ENCODE measurements at regions not wholly inside any gene's neighbourhood (a gene's known extent, or its start where the extent isn't known, plus 50 kb on each side); places are given as distances from the start of the nearest gene placed in this dataset.

DNA sequence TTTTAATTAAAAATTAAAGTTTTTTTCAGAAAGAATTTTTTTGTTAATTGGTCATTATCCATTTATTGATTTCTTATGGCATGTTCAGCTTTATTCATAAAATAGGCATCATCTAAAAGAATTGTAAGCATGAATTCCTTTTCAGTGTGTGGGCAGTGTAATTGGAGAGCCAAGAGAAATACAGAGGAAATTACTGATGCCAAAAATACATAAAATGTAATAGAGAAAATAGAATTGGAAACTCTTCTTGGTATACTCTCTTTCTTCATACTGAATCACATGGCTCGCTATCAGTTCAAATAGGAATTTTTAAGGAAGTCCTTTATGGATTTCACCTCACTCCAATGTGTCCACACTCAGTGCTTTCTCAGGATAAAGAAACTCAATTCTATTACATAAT, 663.6 kb upstream of the NRXN1 start:
- no peak overlapping the region for H3K4me3 ChIP-seq
- Mint-ChIP-seq H3K4me1 (no peaks in the 10 kb centered on the region), H3K9me3 (no peaks in the 10 kb centered on the region), H3K4me3 (no peak overlapping the region), H3K27me3 (ENCODE audit: insufficient read depth, low read depth, poor library complexity) (no peaks in the 10 kb centered on the region), H3K27ac (no peak overlapping the region), H3K36me3 (ENCODE audit: low read depth) (no peaks in the 10 kb centered on the region)
- H3K4me2 ChIP-seq = no peak overlapping the region
- no peak overlapping the region for H3K27ac ChIP-seq (ENCODE audit: low read depth)
- no peaks in the 10 kb centered on the region for H3K79me2 ChIP-seq (replicated peaks; ENCODE audit: insufficient read depth)
- H3K27me3 ChIP-seq (ENCODE audit: insufficient read depth) = no peaks in the 10 kb centered on the region
- H4K20me1 ChIP-seq (replicated peaks; ENCODE audit: insufficient read depth) = no peaks in the 10 kb centered on the region
- H3K9me2 ChIP-seq (ENCODE audit: insufficient read depth) = no peaks in the 10 kb centered on the region
- H2AFZ ChIP-seq = no peak overlapping the region
- no peaks in the 10 kb centered on the region for H3K36me3 ChIP-seq (ENCODE audit: insufficient read depth)
- ATAC-seq (no peak), DNase-seq (ENCODE audit: low spot score) (no peak)
- H3F3A ChIP-seq (replicated peaks; ENCODE audit: low read depth) = no peaks in the 10 kb centered on the region
- no peaks in the 10 kb centered on the region for H3K4me1 ChIP-seq (ENCODE audit: insufficient read depth)
- no peak for TF ChIP-seq CREB1 (CRISPR knock-in tag; IDR thresholded peaks at IDR 0.05; ENCODE audit: low read depth)
- no peak for TF ChIP-seq NANOG (IDR thresholded peaks at IDR 0.05; ENCODE audit: borderline replicate concordance)
- TF ChIP-seq EZH2 (IDR thresholded peaks at IDR 0.05; ENCODE audit: low read depth, unreplicated experiment) = no peak
- TF ChIP-seq, protein P1, sequence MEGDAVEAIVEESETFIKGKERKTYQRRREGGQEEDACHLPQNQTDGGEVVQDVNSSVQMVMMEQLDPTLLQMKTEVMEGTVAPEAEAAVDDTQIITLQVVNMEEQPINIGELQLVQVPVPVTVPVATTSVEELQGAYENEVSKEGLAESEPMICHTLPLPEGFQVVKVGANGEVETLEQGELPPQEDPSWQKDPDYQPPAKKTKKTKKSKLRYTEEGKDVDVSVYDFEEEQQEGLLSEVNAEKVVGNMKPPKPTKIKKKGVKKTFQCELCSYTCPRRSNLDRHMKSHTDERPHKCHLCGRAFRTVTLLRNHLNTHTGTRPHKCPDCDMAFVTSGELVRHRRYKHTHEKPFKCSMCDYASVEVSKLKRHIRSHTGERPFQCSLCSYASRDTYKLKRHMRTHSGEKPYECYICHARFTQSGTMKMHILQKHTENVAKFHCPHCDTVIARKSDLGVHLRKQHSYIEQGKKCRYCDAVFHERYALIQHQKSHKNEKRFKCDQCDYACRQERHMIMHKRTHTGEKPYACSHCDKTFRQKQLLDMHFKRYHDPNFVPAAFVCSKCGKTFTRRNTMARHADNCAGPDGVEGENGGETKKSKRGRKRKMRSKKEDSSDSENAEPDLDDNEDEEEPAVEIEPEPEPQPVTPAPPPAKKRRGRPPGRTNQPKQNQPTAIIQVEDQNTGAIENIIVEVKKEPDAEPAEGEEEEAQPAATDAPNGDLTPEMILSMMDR (conservative IDR thresholded peaks at IDR 0.05; ENCODE audit: low read depth in 2 of 2) = no peak
- TF ChIP-seq ZNF331 (CRISPR knock-in tag; IDR thresholded peaks at IDR 0.05; ENCODE audit: low read depth) = no peak
- no peak for TF ChIP-seq STAT1 (IDR thresholded peaks at IDR 0.05; ENCODE audit: unreplicated experiment)
- no peak for TF ChIP-seq POLR2AphosphoS5 (IDR thresholded peaks at IDR 0.05; ENCODE audit: low read depth)
- TF ChIP-seq, protein P2, sequence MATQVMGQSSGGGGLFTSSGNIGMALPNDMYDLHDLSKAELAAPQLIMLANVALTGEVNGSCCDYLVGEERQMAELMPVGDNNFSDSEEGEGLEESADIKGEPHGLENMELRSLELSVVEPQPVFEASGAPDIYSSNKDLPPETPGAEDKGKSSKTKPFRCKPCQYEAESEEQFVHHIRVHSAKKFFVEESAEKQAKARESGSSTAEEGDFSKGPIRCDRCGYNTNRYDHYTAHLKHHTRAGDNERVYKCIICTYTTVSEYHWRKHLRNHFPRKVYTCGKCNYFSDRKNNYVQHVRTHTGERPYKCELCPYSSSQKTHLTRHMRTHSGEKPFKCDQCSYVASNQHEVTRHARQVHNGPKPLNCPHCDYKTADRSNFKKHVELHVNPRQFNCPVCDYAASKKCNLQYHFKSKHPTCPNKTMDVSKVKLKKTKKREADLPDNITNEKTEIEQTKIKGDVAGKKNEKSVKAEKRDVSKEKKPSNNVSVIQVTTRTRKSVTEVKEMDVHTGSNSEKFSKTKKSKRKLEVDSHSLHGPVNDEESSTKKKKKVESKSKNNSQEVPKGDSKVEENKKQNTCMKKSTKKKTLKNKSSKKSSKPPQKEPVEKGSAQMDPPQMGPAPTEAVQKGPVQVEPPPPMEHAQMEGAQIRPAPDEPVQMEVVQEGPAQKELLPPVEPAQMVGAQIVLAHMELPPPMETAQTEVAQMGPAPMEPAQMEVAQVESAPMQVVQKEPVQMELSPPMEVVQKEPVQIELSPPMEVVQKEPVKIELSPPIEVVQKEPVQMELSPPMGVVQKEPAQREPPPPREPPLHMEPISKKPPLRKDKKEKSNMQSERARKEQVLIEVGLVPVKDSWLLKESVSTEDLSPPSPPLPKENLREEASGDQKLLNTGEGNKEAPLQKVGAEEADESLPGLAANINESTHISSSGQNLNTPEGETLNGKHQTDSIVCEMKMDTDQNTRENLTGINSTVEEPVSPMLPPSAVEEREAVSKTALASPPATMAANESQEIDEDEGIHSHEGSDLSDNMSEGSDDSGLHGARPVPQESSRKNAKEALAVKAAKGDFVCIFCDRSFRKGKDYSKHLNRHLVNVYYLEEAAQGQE (IDR thresholded peaks at IDR 0.05; ENCODE audit: unreplicated experiment) = no peak

DNA sequence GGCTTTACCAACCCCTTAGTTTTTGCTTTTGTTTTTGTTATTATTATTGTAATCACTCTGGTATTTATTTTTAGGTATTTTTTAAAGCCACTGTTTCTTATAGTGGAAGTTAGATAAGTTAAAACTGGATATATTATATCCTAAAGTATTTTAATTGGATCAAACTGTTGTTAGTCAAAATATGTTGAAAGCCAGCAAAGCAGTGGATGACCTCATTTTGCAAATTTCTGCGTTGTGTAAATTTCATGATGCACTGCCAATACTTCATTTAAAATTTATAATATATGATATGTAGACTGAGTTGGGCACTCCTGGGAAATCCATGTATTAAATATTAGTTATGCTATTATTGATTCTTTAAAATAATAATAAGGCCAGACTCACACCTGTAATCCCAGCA, 661.7 kb upstream of the NRXN1 start:
- no peaks in the 10 kb centered on the region for H3K27me3 Mint-ChIP-seq (ENCODE audit: insufficient read depth, low read depth, poor library complexity)
- no peak overlapping the region for H3K27ac ChIP-seq (ENCODE audit: low read depth)
- H3K27me3 ChIP-seq (ENCODE audit: insufficient read depth) = no peaks in the 10 kb centered on the region
- H3K4me1 ChIP-seq (ENCODE audit: insufficient read depth) = no peaks in the 10 kb centered on the region
- ATAC-seq = no peak
- H3K79me2 ChIP-seq (replicated peaks; ENCODE audit: insufficient read depth) = no peaks in the 10 kb centered on the region
- H3K4me2 ChIP-seq = no peak overlapping the region
- H3K9me3 Mint-ChIP-seq = no peaks in the 10 kb centered on the region
- no peak overlapping the region for H3K4me3 ChIP-seq
- H2AFZ ChIP-seq = no peak overlapping the region
- H3K4me3 Mint-ChIP-seq = no peak overlapping the region
- no peaks in the 10 kb centered on the region for H3F3A ChIP-seq (replicated peaks; ENCODE audit: low read depth)
- no peaks in the 10 kb centered on the region for H4K20me1 ChIP-seq (replicated peaks; ENCODE audit: insufficient read depth)
- DNase-seq (ENCODE audit: low spot score) = no peak
- no peaks in the 10 kb centered on the region for H3K9me2 ChIP-seq (ENCODE audit: insufficient read depth)
- H3K36me3 ChIP-seq (ENCODE audit: insufficient read depth) = no peaks in the 10 kb centered on the region
- H3K27ac Mint-ChIP-seq = no peak overlapping the region
- H3K36me3 Mint-ChIP-seq (ENCODE audit: low read depth) = no peaks in the 10 kb centered on the region
- H3K4me1 Mint-ChIP-seq = no peaks in the 10 kb centered on the region
- TF ChIP-seq CREB1 (CRISPR knock-in tag; IDR thresholded peaks at IDR 0.05; ENCODE audit: low read depth) (no peak), ZNF331 (CRISPR knock-in tag; IDR thresholded peaks at IDR 0.05; ENCODE audit: low read depth) (no peak), EZH2 (IDR thresholded peaks at IDR 0.05; ENCODE audit: low read depth, unreplicated experiment) (no peak), EZH2phosphoT487 (IDR thresholded peaks at IDR 0.05; ENCODE audit: unreplicated experiment) (no peak)
- TF ChIP-seq, protein P3, sequence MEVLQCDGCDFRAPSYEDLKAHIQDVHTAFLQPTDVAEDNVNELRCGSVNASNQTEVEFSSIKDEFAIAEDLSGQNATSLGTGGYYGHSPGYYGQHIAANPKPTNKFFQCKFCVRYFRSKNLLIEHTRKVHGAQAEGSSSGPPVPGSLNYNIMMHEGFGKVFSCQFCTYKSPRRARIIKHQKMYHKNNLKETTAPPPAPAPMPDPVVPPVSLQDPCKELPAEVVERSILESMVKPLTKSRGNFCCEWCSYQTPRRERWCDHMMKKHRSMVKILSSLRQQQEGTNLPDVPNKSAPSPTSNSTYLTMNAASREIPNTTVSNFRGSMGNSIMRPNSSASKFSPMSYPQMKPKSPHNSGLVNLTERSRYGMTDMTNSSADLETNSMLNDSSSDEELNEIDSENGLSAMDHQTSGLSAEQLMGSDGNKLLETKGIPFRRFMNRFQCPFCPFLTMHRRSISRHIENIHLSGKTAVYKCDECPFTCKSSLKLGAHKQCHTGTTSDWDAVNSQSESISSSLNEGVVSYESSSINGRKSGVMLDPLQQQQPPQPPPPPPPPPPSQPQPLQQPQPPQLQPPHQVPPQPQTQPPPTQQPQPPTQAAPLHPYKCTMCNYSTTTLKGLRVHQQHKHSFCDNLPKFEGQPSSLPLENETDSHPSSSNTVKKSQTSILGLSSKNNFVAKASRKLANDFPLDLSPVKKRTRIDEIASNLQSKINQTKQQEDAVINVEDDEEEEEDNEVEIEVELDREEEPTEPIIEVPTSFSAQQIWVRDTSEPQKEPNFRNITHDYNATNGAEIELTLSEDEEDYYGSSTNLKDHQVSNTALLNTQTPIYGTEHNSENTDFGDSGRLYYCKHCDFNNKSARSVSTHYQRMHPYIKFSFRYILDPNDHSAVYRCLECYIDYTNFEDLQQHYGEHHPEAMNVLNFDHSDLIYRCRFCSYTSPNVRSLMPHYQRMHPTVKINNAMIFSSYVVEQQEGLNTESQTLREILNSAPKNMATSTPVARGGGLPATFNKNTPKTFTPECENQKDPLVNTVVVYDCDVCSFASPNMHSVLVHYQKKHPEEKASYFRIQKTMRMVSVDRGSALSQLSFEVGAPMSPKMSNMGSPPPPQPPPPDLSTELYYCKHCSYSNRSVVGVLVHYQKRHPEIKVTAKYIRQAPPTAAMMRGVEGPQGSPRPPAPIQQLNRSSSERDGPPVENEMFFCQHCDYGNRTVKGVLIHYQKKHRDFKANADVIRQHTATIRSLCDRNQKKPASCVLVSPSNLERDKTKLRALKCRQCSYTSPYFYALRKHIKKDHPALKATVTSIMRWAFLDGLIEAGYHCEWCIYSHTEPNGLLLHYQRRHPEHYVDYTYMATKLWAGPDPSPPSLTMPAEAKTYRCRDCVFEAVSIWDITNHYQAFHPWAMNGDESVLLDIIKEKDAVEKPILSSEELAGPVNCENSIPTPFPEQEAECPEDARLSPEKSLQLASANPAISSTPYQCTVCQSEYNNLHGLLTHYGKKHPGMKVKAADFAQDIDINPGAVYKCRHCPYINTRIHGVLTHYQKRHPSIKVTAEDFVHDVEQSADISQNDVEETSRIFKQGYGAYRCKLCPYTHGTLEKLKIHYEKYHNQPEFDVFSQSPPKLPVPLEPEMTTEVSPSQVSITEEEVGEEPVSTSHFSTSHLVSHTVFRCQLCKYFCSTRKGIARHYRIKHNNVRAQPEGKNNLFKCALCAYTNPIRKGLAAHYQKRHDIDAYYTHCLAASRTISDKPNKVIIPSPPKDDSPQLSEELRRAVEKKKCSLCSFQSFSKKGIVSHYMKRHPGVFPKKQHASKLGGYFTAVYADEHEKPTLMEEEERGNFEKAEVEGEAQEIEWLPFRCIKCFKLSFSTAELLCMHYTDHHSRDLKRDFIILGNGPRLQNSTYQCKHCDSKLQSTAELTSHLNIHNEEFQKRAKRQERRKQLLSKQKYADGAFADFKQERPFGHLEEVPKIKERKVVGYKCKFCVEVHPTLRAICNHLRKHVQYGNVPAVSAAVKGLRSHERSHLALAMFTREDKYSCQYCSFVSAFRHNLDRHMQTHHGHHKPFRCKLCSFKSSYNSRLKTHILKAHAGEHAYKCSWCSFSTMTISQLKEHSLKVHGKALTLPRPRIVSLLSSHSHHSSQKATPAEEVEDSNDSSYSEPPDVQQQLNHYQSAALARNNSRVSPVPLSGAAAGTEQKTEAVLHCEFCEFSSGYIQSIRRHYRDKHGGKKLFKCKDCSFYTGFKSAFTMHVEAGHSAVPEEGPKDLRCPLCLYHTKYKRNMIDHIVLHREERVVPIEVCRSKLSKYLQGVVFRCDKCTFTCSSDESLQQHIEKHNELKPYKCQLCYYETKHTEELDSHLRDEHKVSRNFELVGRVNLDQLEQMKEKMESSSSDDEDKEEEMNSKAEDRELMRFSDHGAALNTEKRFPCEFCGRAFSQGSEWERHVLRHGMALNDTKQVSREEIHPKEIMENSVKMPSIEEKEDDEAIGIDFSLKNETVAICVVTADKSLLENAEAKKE (CRISPR knock-in tag; IDR thresholded peaks at IDR 0.05) = no peak

All from GM23338 (cell line).